Ascending aorta (tissue), 2 donors: ENCODE measurements at regions not wholly inside any gene's neighbourhood (a gene's known extent, or its start where the extent isn't known, plus 50 kb on each side); places are given as distances from the start of the nearest gene placed in this dataset.

ENCODE experiments used
- DNase-seq, 2 donors: peaks; one replicate each; pipeline ENCODE4 v3.0.0-alpha.2; 2019; ENCODE audit warnings: low spot score in 2 of 2
- H3K27ac ChIP-seq, 2 donors: fragments of 200-600 bp; sonication (generic); one replicate each; pipeline ENCODE4 v1.5.1; 2016 to 2017; ENCODE audit warnings: mild to moderate bottlenecking in 1 of 2
- H3K27me3 ChIP-seq: fragments of 200-600 bp; sonication (generic); one replicate; pipeline ENCODE4 v1.5.1; 2017
- H3K36me3 ChIP-seq, 2 donors: fragments of 200-600 bp; sonication (generic); one replicate each; pipeline ENCODE4 v1.5.1; 2016
- H3K4me1 ChIP-seq, 2 donors: fragments of 200-600 bp; sonication (generic); one replicate each; pipeline ENCODE4 v1.5.1; 2016 to 2017; ENCODE audit warnings: mild to moderate bottlenecking in 1 of 2
- H3K4me3 ChIP-seq, 2 donors: fragments of 200-600 bp; sonication (generic); one replicate each; pipeline ENCODE4 v1.5.1; 2016 to 2017; ENCODE audit warnings: mild to moderate bottlenecking in 1 of 2
- H3K9me3 ChIP-seq, 2 donors: fragments of 200-600 bp; sonication (generic); one replicate each; pipeline ENCODE4 v1.5.1; 2016
- CTCF ChIP-seq, 3 experiments: fragments of 200-600 bp in 2 of 3; fragments of 450-650 bp in 1 of 3; sonication (generic) in 2 of 3; IDR thresholded peaks; one replicate each; pipeline ENCODE4 v1.5.1; 2016 to 2019; ENCODE audit warnings: antibody characterized with exemption in 3 of 3, mild to moderate bottlenecking in 1 of 3, moderate library complexity in 1 of 3
- intact Hi-C: fragments of 100-400 bp; cut with DNase I; formaldehyde crosslinking; loops from one replicate; pipeline ENCODE4 v1.15.1; 2023

- Histone ChIP-seq H3K27ac (no peak overlapping the region), H3K36me3 (no peaks in the 10 kb centered on the region), H3K4me1 (no peaks in the 10 kb centered on the region), H3K27me3 (no peaks in the 10 kb centered on the region), H3K4me3 (no peak overlapping the region), H3K9me3 (no peaks in the 10 kb centered on the region)
- TF ChIP-seq CTCF (IDR thresholded peaks at IDR 0.05) = no peak
- no peak for DNase-seq
- intact Hi-C loops = no loop called here
Measured at GRCh38 chr22:35138521-35138920, 72.6 kb downstream of the ISX start.

GRCh38 chr22:35140879-35141745 is 75.2 kb downstream of the ISX start:
- intact Hi-C loops = no loop called here
- H3K9me3 ChIP-seq = no peaks in the 10 kb centered on the region
- H3K27ac ChIP-seq = no peak overlapping the region

GRCh38 chr22:35148381-35148780 is 82.4 kb downstream of the ISX start:
- Histone ChIP-seq H3K36me3 (no peaks in the 10 kb centered on the region), H3K4me1 (no peaks in the 10 kb centered on the region), H3K27ac (no peak overlapping the region), H3K4me3 (no peak overlapping the region), H3K9me3 (no peaks in the 10 kb centered on the region), H3K27me3 (no peaks in the 10 kb centered on the region)
- TF ChIP-seq CTCF (IDR thresholded peaks at IDR 0.05) = no peak
- DNase-seq = no peak
- intact Hi-C loops = no loop called here

More at GRCh38 chr22:35140879-35141745, 75.2 kb downstream of the ISX start:
- Histone ChIP-seq H3K27me3 (no peaks in the 10 kb centered on the region), H3K4me1 (no peaks in the 10 kb centered on the region), H3K4me3 (no peak overlapping the region), H3K36me3 (no peaks in the 10 kb centered on the region)
- no peak for TF ChIP-seq CTCF (IDR thresholded peaks at IDR 0.05)
- no peak for DNase-seq

GRCh38 chr22:35148866-35149548 is 83.0 kb downstream of the ISX start:
- H3K27me3 ChIP-seq = no peaks in the 10 kb centered on the region
- H3K36me3 ChIP-seq = no peaks in the 10 kb centered on the region
- intact Hi-C loops = no loop called here
- H3K4me3 ChIP-seq = no peak overlapping the region
- no peak for TF ChIP-seq CTCF (IDR thresholded peaks at IDR 0.05)
- no peaks in the 10 kb centered on the region for H3K9me3 ChIP-seq
- no peak overlapping the region for H3K27ac ChIP-seq
- no peaks in the 10 kb centered on the region for H3K4me1 ChIP-seq
- DNase-seq = no peak

- H3K27ac ChIP-seq = no peak overlapping the region
- no peaks in the 10 kb centered on the region for H3K9me3 ChIP-seq
- intact Hi-C loops = no loop called here
- H3K27me3 ChIP-seq = no peaks in the 10 kb centered on the region
- DNase-seq = no peak
- no peak overlapping the region for H3K4me3 ChIP-seq
- no peaks in the 10 kb centered on the region for H3K36me3 ChIP-seq
- TF ChIP-seq CTCF (IDR thresholded peaks at IDR 0.05) = peak in 2 of 3 experiments; percentile 30 to 49
- H3K4me1 ChIP-seq = no peaks in the 10 kb centered on the region
Measured at GRCh38 chr22:35150183-35151107, 84.5 kb downstream of the ISX start.
